ENCODE measurements at regions not wholly inside any gene's neighbourhood (a gene's known extent, or its start where the extent isn't known, plus 50 kb on each side); places are given as distances from the start of the nearest gene placed in this dataset.

DNA sequence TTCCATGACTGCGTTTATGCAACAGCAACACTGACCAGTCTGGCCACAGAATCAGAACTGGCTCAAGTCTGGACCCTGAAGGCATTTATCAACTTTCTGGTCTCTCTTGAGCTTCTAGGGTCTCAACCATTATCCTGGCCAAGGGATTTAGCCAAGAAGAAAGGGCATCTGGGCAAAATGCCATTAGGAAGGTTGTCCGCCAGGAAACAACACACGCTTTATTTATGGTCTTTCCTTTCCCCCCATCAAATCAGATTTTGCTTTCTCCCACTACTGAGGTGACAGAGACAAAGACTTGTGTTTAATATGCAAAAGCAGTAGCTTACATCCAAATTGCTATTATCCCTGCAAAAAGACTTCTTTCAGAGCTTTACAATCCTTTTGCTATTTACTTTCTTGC is 81.6 kb upstream of the PPP2R5A start:
- H3K9ac ChIP-seq (replicated peaks; ENCODE audit: extremely low read depth, insufficient read depth, low read length): no peak overlapping the region
- no peaks in the 10 kb centered on the region for H3K9me3 ChIP-seq (replicated peaks; ENCODE audit: control insufficient read depth, insufficient read depth, low read length)
- DNase-seq (ENCODE audit: low read depth, low spot score) (peak; percentile 26), FAIRE-seq (no peak)
- H2AFZ ChIP-seq (ENCODE audit: low read depth, low read length): no peak overlapping the region
- ChIA-PET CTCF (interaction anchor here (0.7 to 2.0 kb wide), 4 partner anchors 12 to 133 kb away, joined by 3 to 8 read pairs (median 4); no protein-coding TSS in a partner anchor), POLR2A (no interaction called here)
- no peak overlapping the region for H3K4me3 ChIP-seq (replicated peaks in 1 of 3; ENCODE audit: insufficient read depth in 1 of 3, low read depth in 1 of 3, low read length in 3 of 3)
- no peak overlapping the region for H3K27ac ChIP-seq (ENCODE audit: insufficient read depth, low read depth, low read length)
- intact Hi-C loops (cut with micrococcal nuclease): no loop called here
- peaks cover 0 to 1% of the 10 kb centered on the region in 2 experiments for H3K27me3 ChIP-seq (ENCODE audit: control insufficient read depth in 2 of 2, insufficient read depth in 2 of 2, low read length in 2 of 2)
- TF ChIP-seq GATA2 (IDR thresholded peaks at IDR 0.05; ENCODE audit: insufficient read depth, insufficient read length, low read depth, low read length): no peak
- TF ChIP-seq MAX (IDR thresholded peaks at IDR 0.05; ENCODE audit: insufficient read depth, insufficient read length): no peak
- TF ChIP-seq MYC (IDR thresholded peaks at IDR 0.05; ENCODE audit: low read depth, low read length): no peak
- no peak for TF ChIP-seq FOS (IDR thresholded peaks at IDR 0.05; ENCODE audit: borderline replicate concordance, insufficient read depth, low read length)
- no peak for TF ChIP-seq CTCF (IDR thresholded peaks at IDR 0.05; ENCODE audit: extremely low read depth in 1 of 2, insufficient read depth in 1 of 2, low read depth in 1 of 2, low read length in 2 of 2)
- no peak for TF ChIP-seq POLR2AphosphoS5 (IDR thresholded peaks at IDR 0.05; ENCODE audit: insufficient read depth, low read depth, low read length)
- no peak for TF ChIP-seq JUN (IDR thresholded peaks at IDR 0.05; ENCODE audit: borderline replicate concordance, insufficient read depth, insufficient read length, low read depth)
- no peak for TF ChIP-seq POLR2A (IDR thresholded peaks at IDR 0.05; ENCODE audit: low read depth, low read length)
- TF ChIP-seq EZH2 (IDR thresholded peaks at IDR 0.05; ENCODE audit: borderline replicate concordance, low read depth, low read length, severe bottlenecking): no peak
- BruUV-seq (replicated peaks): no TSS peak
- no peaks in the 10 kb centered on the region for H3K36me3 ChIP-seq (ENCODE audit: control insufficient read depth in 2 of 2, extremely low read depth in 1 of 2, insufficient read depth in 2 of 2, low read length in 2 of 2)
- no peaks in the 10 kb centered on the region for H3K9me1 ChIP-seq (replicated peaks; ENCODE audit: control insufficient read depth, extremely low read depth, insufficient read depth, low read length)
- no peak overlapping the region for H3K4me2 ChIP-seq (ENCODE audit: insufficient read depth, low read length)
- H4K20me1 ChIP-seq (replicated peaks; ENCODE audit: control insufficient read depth, extremely low read depth, insufficient read depth, low read length): no peaks in the 10 kb centered on the region
- H3K4me1 ChIP-seq (ENCODE audit: control insufficient read depth, extremely low read depth, insufficient read depth, low read length): peaks cover 8% of the 10 kb centered on the region
- dilution Hi-C loops (cut with MboI; ENCODE audit: extremely low pct_ligation_motif_present, low sequenced_read_pairs): no loop called here
- no peaks in the 10 kb centered on the region for H3K79me2 ChIP-seq (ENCODE audit: control insufficient read depth, insufficient read depth, low read length)
